Nephron (organoid): ENCODE measurements at regions not wholly inside any gene's neighbourhood (a gene's known extent, or its start where the extent isn't known, plus 50 kb on each side); places are given as distances from the start of the nearest gene placed in this dataset.

ENCODE experiments used
- H3K27ac Mint-ChIP-seq, 3 experiments: 2 replicates each; pipeline ENCODE4 v1.8.0; 2020; ENCODE audit warnings: mixed read lengths in 3 of 3, mild to moderate bottlenecking in 2 of 3, moderate library complexity in 1 of 3
- H3K27me3 Mint-ChIP-seq: 2 replicates; pipeline ENCODE4 v1.8.0; 2021; ENCODE audit warnings: low read depth, mild to moderate bottlenecking, moderate library complexity, mixed read lengths
- H3K36me3 Mint-ChIP-seq: 2 replicates; pipeline ENCODE4 v1.8.0; 2020; ENCODE audit warnings: low read depth, mixed read lengths
- H3K4me1 Mint-ChIP-seq: 2 replicates; pipeline ENCODE4 v1.8.0; 2020; ENCODE audit warnings: mixed read lengths
- H3K4me3 Mint-ChIP-seq, 3 experiments: 2 replicates each; pipeline ENCODE4 v1.8.0; 2020; ENCODE audit warnings: mild to moderate bottlenecking in 3 of 3, mixed read lengths in 3 of 3, moderate library complexity in 2 of 3
- H3K9me3 Mint-ChIP-seq: 2 replicates; pipeline ENCODE4 v1.8.0; 2020; ENCODE audit warnings: mixed read lengths
- CTCF ChIP-seq, 3 experiments: fragments of 200-600 bp; sonication (generic); IDR thresholded peaks; one replicate each; pipeline ENCODE4 v1.5.0; 2021; ENCODE audit warnings: antibody characterized with exemption in 3 of 3; ENCODE audit not compliant: unreplicated experiment in 3 of 3

GRCh38 chrX:150074175-150074574 lies 135.9 kb upstream of the EOLA2 start:
- Mint-ChIP-seq H3K4me3 (no peak overlapping the region), H3K36me3 (no peaks in the 10 kb centered on the region), H3K4me1 (no peaks in the 10 kb centered on the region), H3K27ac (no peak overlapping the region), H3K27me3 (no peaks in the 10 kb centered on the region), H3K9me3 (peaks cover 8% of the 10 kb centered on the region)
- no peak for TF ChIP-seq CTCF (IDR thresholded peaks at IDR 0.05; ENCODE audit: unreplicated experiment in 3 of 3)

GRCh38 chrX:150080497-150080896 lies 142.2 kb upstream of the EOLA2 start:
- no peak overlapping the region for H3K4me3 Mint-ChIP-seq
- H3K27me3 Mint-ChIP-seq, result no peaks in the 10 kb centered on the region
- H3K4me1 Mint-ChIP-seq, result peaks cover 19% of the 10 kb centered on the region
- no peaks in the 10 kb centered on the region for H3K36me3 Mint-ChIP-seq
- TF ChIP-seq CTCF (IDR thresholded peaks at IDR 0.05; ENCODE audit: unreplicated experiment in 3 of 3), result no peak
- H3K27ac Mint-ChIP-seq, result no peak overlapping the region
- peaks cover 4% of the 10 kb centered on the region for H3K9me3 Mint-ChIP-seq

- no peaks in the 10 kb centered on the region for H3K36me3 Mint-ChIP-seq
- no peak overlapping the region for H3K4me3 Mint-ChIP-seq
- no peak overlapping the region for H3K27ac Mint-ChIP-seq
- TF ChIP-seq CTCF (IDR thresholded peaks at IDR 0.05; ENCODE audit: unreplicated experiment in 3 of 3), result no peak
- peaks cover 19% of the 10 kb centered on the region for H3K4me1 Mint-ChIP-seq
- peaks cover 4% of the 10 kb centered on the region for H3K9me3 Mint-ChIP-seq
- no peaks in the 10 kb centered on the region for H3K27me3 Mint-ChIP-seq
These were observed 142.8 kb upstream of the EOLA2 start for GRCh38 chrX:150081076-150081475.

- H3K27ac Mint-ChIP-seq, result peak overlapping the region in 2 of 3 experiments; percentile 54 to 84
These were observed 146.4 kb upstream of the EOLA2 start for GRCh38 chrX:150084496-150085229.

GRCh38 chrX:150085881-150086280 lies 147.6 kb upstream of the EOLA2 start:
- no peak overlapping the region for H3K27ac Mint-ChIP-seq
- H3K4me1 Mint-ChIP-seq, result peaks cover 15% of the 10 kb centered on the region
- TF ChIP-seq CTCF (IDR thresholded peaks at IDR 0.05; ENCODE audit: unreplicated experiment in 3 of 3), result no peak
- peaks cover 4% of the 10 kb centered on the region for H3K9me3 Mint-ChIP-seq
- no peak overlapping the region for H3K4me3 Mint-ChIP-seq
- H3K27me3 Mint-ChIP-seq, result no peaks in the 10 kb centered on the region
- no peaks in the 10 kb centered on the region for H3K36me3 Mint-ChIP-seq

More at GRCh38 chrX:150084496-150085229, 146.4 kb upstream of the EOLA2 start:
- Mint-ChIP-seq H3K9me3 (peaks cover 4% of the 10 kb centered on the region), H3K27me3 (no peaks in the 10 kb centered on the region), H3K4me1 (peaks cover 19% of the 10 kb centered on the region), H3K36me3 (no peaks in the 10 kb centered on the region), H3K4me3 (no peak overlapping the region)
- TF ChIP-seq CTCF (IDR thresholded peaks at IDR 0.05; ENCODE audit: unreplicated experiment in 3 of 3), result no peak

- peaks cover 4% of the 10 kb centered on the region for H3K9me3 Mint-ChIP-seq
- H3K36me3 Mint-ChIP-seq, result no peaks in the 10 kb centered on the region
- no peak for TF ChIP-seq CTCF (IDR thresholded peaks at IDR 0.05; ENCODE audit: unreplicated experiment in 3 of 3)
- no peak overlapping the region for H3K27ac Mint-ChIP-seq
- H3K27me3 Mint-ChIP-seq, result no peaks in the 10 kb centered on the region
- H3K4me3 Mint-ChIP-seq, result no peak overlapping the region
- peaks cover 13% of the 10 kb centered on the region for H3K4me1 Mint-ChIP-seq
These were observed 148.1 kb upstream of the EOLA2 start for GRCh38 chrX:150086371-150086770.
